Activated B cell treated with CpG ODN at 0.5 μM for 24 hours (primary cell): ENCODE measurements at regions not wholly inside any gene's neighbourhood (a gene's known extent, or its start where the extent isn't known, plus 50 kb on each side); places are given as distances from the start of the nearest gene placed in this dataset.

Source experiments
- ATAC-seq: fragments of 200-7000 bp; cut with Tn5 transposase; one replicate; pipeline ENCODE4 v1.10.0; 2021; ENCODE audit warnings: low read depth, mild to moderate bottlenecking, moderate library complexity
- CTCF ChIA-PET: fragments of 350-600 bp; sonication (Branson Sonifier 250); formaldehyde crosslinking; loops from one replicate; lab custom pipeline; 2021; ENCODE audit warnings: antibody characterized with exemption; lab: Charles Lee
- POLR2A ChIA-PET: fragments of 350-600 bp; sonication (Branson Sonifier 250); formaldehyde crosslinking; loops from one replicate; lab custom pipeline; 2021; ENCODE audit warnings: antibody characterized with exemption; lab: Charles Lee
- DNase-seq: peaks from one replicate; pipeline ENCODE4 v3.0.0; 2022
- H3K27ac Mint-ChIP-seq: one replicate; pipeline ENCODE4 v1.8.0; 2020; ENCODE audit warnings: mixed read lengths
- H3K27me3 Mint-ChIP-seq: one replicate; pipeline ENCODE4 v1.8.0; 2021; ENCODE audit warnings: mixed read lengths
- H3K36me3 Mint-ChIP-seq: one replicate; pipeline ENCODE4 v1.8.0; 2021; ENCODE audit warnings: low read depth, mixed read lengths
- H3K4me1 Mint-ChIP-seq: one replicate; pipeline ENCODE4 v1.8.0; 2021; ENCODE audit warnings: mixed read lengths
- H3K4me3 Mint-ChIP-seq: one replicate; pipeline ENCODE4 v1.8.0; 2020; ENCODE audit warnings: mild to moderate bottlenecking, mixed read lengths
- H3K9me3 Mint-ChIP-seq: one replicate; pipeline ENCODE4 v1.8.0; 2020; ENCODE audit warnings: mixed read lengths
- CTCF ChIP-seq: fragments of 200-600 bp; IDR thresholded peaks from one replicate; pipeline ENCODE4 v1.8.0; 2022; ENCODE audit warnings: antibody characterized with exemption, mild to moderate bottlenecking
- intact Hi-C: fragments of 100-400 bp; cut with micrococcal nuclease; formaldehyde crosslinking; loops from one replicate; pipeline ENCODE4 v1.15.1; 2024

GRCh38 chr19:31138077-31138476 is 211.2 kb downstream of the TSHZ3 start:
- ChIA-PET CTCF (no interaction called here), POLR2A (no interaction called here)
- intact Hi-C loops, result no loop called here
- no peaks in the 10 kb centered on the region for H3K27me3 Mint-ChIP-seq
- no peaks in the 10 kb centered on the region for H3K36me3 Mint-ChIP-seq
- no peaks in the 10 kb centered on the region for H3K4me1 Mint-ChIP-seq
- H3K4me3 Mint-ChIP-seq, result no peak overlapping the region
- no peak overlapping the region for H3K27ac Mint-ChIP-seq
- no peak for DNase-seq
- TF ChIP-seq CTCF, result no peak
- no peak for ATAC-seq
- peaks cover 14% of the 10 kb centered on the region for H3K9me3 Mint-ChIP-seq

- H3K4me3 Mint-ChIP-seq, result no peak overlapping the region
- CTCF ChIA-PET, result no interaction called here
- no peaks in the 10 kb centered on the region for H3K36me3 Mint-ChIP-seq
- TF ChIP-seq CTCF, result no peak
- peaks cover 12% of the 10 kb centered on the region for H3K9me3 Mint-ChIP-seq
- no peaks in the 10 kb centered on the region for H3K4me1 Mint-ChIP-seq
- H3K27me3 Mint-ChIP-seq, result no peaks in the 10 kb centered on the region
- POLR2A ChIA-PET, result no interaction called here
- intact Hi-C loops, result no loop called here
- ATAC-seq (no peak), DNase-seq (no peak)
- no peak overlapping the region for H3K27ac Mint-ChIP-seq
Measured at GRCh38 chr19:31135841-31136240, 213.4 kb downstream of the TSHZ3 start.

GRCh38 chr19:31132753-31133110 is 216.5 kb downstream of the TSHZ3 start:
- H3K4me1 Mint-ChIP-seq, result no peaks in the 10 kb centered on the region
- H3K27ac Mint-ChIP-seq, result no peak overlapping the region
- no peak for TF ChIP-seq CTCF
- intact Hi-C loops, result no loop called here
- H3K4me3 Mint-ChIP-seq, result no peak overlapping the region
- ChIA-PET POLR2A (no interaction called here), CTCF (no interaction called here)
- peaks cover 21% of the 10 kb centered on the region for H3K9me3 Mint-ChIP-seq
- DNase-seq (no peak), ATAC-seq (no peak)
- no peaks in the 10 kb centered on the region for H3K27me3 Mint-ChIP-seq
- H3K36me3 Mint-ChIP-seq, result no peaks in the 10 kb centered on the region

GRCh38 chr19:31128291-31128690 is 220.9 kb downstream of the TSHZ3 start:
- H3K36me3 Mint-ChIP-seq, result no peaks in the 10 kb centered on the region
- POLR2A ChIA-PET, result no interaction called here
- H3K27me3 Mint-ChIP-seq, result no peaks in the 10 kb centered on the region
- no peak for ATAC-seq
- H3K9me3 Mint-ChIP-seq, result peaks cover 19% of the 10 kb centered on the region
- intact Hi-C loops, result no loop called here
- H3K27ac Mint-ChIP-seq, result no peak overlapping the region
- CTCF ChIA-PET, result no interaction called here
- DNase-seq, result no peak
- TF ChIP-seq CTCF, result no peak
- H3K4me3 Mint-ChIP-seq, result no peak overlapping the region
- no peaks in the 10 kb centered on the region for H3K4me1 Mint-ChIP-seq

- H3K27me3 Mint-ChIP-seq, result no peaks in the 10 kb centered on the region
- DNase-seq, result no peak
- ATAC-seq, result no peak
- intact Hi-C loops, result no loop called here
- TF ChIP-seq CTCF, result no peak
- no peaks in the 10 kb centered on the region for H3K4me1 Mint-ChIP-seq
- POLR2A ChIA-PET, result no interaction called here
- peaks cover 19% of the 10 kb centered on the region for H3K9me3 Mint-ChIP-seq
- H3K27ac Mint-ChIP-seq, result no peak overlapping the region
- CTCF ChIA-PET, result no interaction called here
- H3K4me3 Mint-ChIP-seq, result no peak overlapping the region
- no peaks in the 10 kb centered on the region for H3K36me3 Mint-ChIP-seq
Measured at GRCh38 chr19:31127134-31127967, 221.9 kb downstream of the TSHZ3 start.
